HG02588 (cell line): ENCODE measurements at regions not wholly inside any gene's neighbourhood (a gene's known extent, or its start where the extent isn't known, plus 50 kb on each side); places are given as distances from the start of the nearest gene placed in this dataset.

ENCODE experiments used
- ATAC-seq: cut with Tn5 transposase; IDR thresholded peaks from one replicate; pipeline ENCODE4 v1.9.1; 2021; ENCODE audit warnings: mild to moderate bottlenecking, moderate library complexity; ENCODE audit not compliant: unreplicated experiment

GRCh38 chr3:16658004-16658924, 53.0 kb upstream of the DAZL start:
- ATAC-seq: no peak

GRCh38 chr3:16658925-16659793, 53.9 kb upstream of the DAZL start:
- no peak for ATAC-seq

- ATAC-seq: no peak
Observed at GRCh38 chr3:16663854-16664712, 58.9 kb upstream of the DAZL start.

- no peak for ATAC-seq
Observed at GRCh38 chr3:16665282-16665741, 60.1 kb upstream of the DAZL start.

- no peak for ATAC-seq
Observed at GRCh38 chr3:16666206-16666605, 61.0 kb upstream of the DAZL start.

GRCh38 chr3:16667633-16668032, 62.4 kb upstream of the DAZL start:
- no peak for ATAC-seq

- no peak for ATAC-seq
Observed at GRCh38 chr3:16668776-16669545, 63.7 kb upstream of the DAZL start.

GRCh38 chr3:16670191-16670590, 65.0 kb upstream of the DAZL start:
- ATAC-seq: no peak

GRCh38 chr3:16671690-16672089, 66.5 kb upstream of the DAZL start:
- no peak for ATAC-seq

GRCh38 chr3:16673530-16673929, 68.3 kb upstream of the DAZL start:
- no peak for ATAC-seq

GRCh38 chr3:16675805-16676204, 70.6 kb upstream of the DAZL start:
- ATAC-seq: no peak

- no peak for ATAC-seq
Observed at GRCh38 chr3:16686679-16687078, 81.5 kb upstream of the DAZL start.

- ATAC-seq: no peak
Observed at GRCh38 chr3:16687221-16687620, 82.0 kb upstream of the DAZL start.

GRCh38 chr3:16692486-16693344, 87.5 kb upstream of the DAZL start:
- ATAC-seq: no peak

GRCh38 chr3:16693820-16694219, 88.6 kb upstream of the DAZL start:
- ATAC-seq: no peak

GRCh38 chr3:16695710-16696109, 90.5 kb upstream of the DAZL start:
- ATAC-seq: no peak

GRCh38 chr3:16697443-16698147, 92.4 kb upstream of the DAZL start:
- no peak for ATAC-seq

GRCh38 chr3:16700651-16701050, 95.4 kb upstream of the DAZL start:
- ATAC-seq: no peak
